HG03097 (cell line): ENCODE measurements at regions not wholly inside any gene's neighbourhood (a gene's known extent, or its start where the extent isn't known, plus 50 kb on each side); places are given as distances from the start of the nearest gene placed in this dataset.
"Not testable (repeated sequence)": the region's sequence is repeated elsewhere in the genome, so short reads cannot be mapped to it uniquely, and the experiment has no call there.

ENCODE experiments used
- ATAC-seq: cut with Tn5 transposase; IDR thresholded peaks from one replicate; pipeline ENCODE4 v1.9.1; 2021; ENCODE audit not compliant: unreplicated experiment, low FRiP score

- no peak for ATAC-seq
These were observed 60.5 kb downstream of the DSEL start for GRCh38 chr18:67455890-67456501.

GRCh38 chr18:67453901-67454300, 62.6 kb downstream of the DSEL start:
- no peak for ATAC-seq

GRCh38 chr18:67451960-67452359, 64.6 kb downstream of the DSEL start:
- no peak for ATAC-seq

- not testable (repeated sequence) for ATAC-seq
These were observed 65.4 kb downstream of the DSEL start for GRCh38 chr18:67451101-67451500.

GRCh38 chr18:67433971-67434370, 82.5 kb downstream of the DSEL start:
- no peak for ATAC-seq

- ATAC-seq, result no peak
These were observed 83.7 kb downstream of the DSEL start for GRCh38 chr18:67432806-67433205.

GRCh38 chr18:67428805-67429204, 87.7 kb downstream of the DSEL start:
- ATAC-seq, result no peak

- no peak for ATAC-seq
These were observed 88.4 kb downstream of the DSEL start for GRCh38 chr18:67428158-67428557.

GRCh38 chr18:67426486-67426885, 90.0 kb downstream of the DSEL start:
- ATAC-seq, result no peak

- ATAC-seq, result no peak
These were observed 90.8 kb downstream of the DSEL start for GRCh38 chr18:67425672-67426071.

GRCh38 chr18:67421651-67422050, 94.9 kb downstream of the DSEL start:
- no peak for ATAC-seq

- peak; percentile 96 for ATAC-seq
These were observed 98.5 kb downstream of the DSEL start for GRCh38 chr18:67417864-67418523.

GRCh38 chr18:67411116-67411515, 105.4 kb downstream of the DSEL start:
- ATAC-seq, result no peak

GRCh38 chr18:67410075-67411070, 106.1 kb downstream of the DSEL start:
- no peak for ATAC-seq

GRCh38 chr18:67408240-67408639, 108.3 kb downstream of the DSEL start:
- no peak for ATAC-seq

GRCh38 chr18:67406714-67407113, 109.8 kb downstream of the DSEL start:
- ATAC-seq, result no peak

- no peak for ATAC-seq
These were observed 114.0 kb downstream of the DSEL start for GRCh38 chr18:67402543-67402942.

- no peak for ATAC-seq
These were observed 115.9 kb downstream of the DSEL start for GRCh38 chr18:67400502-67401117.

- no peak for ATAC-seq
These were observed 130.5 kb downstream of the DSEL start for GRCh38 chr18:67386032-67386431.

- no peak for ATAC-seq
These were observed 131.1 kb downstream of the DSEL start for GRCh38 chr18:67385455-67385854.

- ATAC-seq, result not testable (repeated sequence)
These were observed 132.5 kb downstream of the DSEL start for GRCh38 chr18:67384057-67384456.
